ENCODE measurements at regions not wholly inside any gene's neighbourhood (a gene's known extent, or its start where the extent isn't known, plus 50 kb on each side); places are given as distances from the start of the nearest gene placed in this dataset.

- no peak for TF ChIP-seq CTCF (conservative IDR thresholded peaks at IDR 0.05)
- no peak for TF ChIP-seq ZFX (IDR thresholded peaks at IDR 0.05)
- H3K27ac ChIP-seq, result no peak overlapping the region
Measured at GRCh38 chr6:23647045-23647444, 479.0 kb upstream of the NRSN1 start.

GRCh38 chr6:23650676-23651075, 475.3 kb upstream of the NRSN1 start:
- TF ChIP-seq CTCF (conservative IDR thresholded peaks at IDR 0.05) (no peak), ZFX (IDR thresholded peaks at IDR 0.05) (no peak)
- peak overlapping the region; percentile 17; the same call in 1 of the 2 replicates for H3K27ac ChIP-seq

- TF ChIP-seq ZFX (IDR thresholded peaks at IDR 0.05) (no peak), CTCF (conservative IDR thresholded peaks at IDR 0.05) (no peak)
- no peak overlapping the region for H3K27ac ChIP-seq
Measured at GRCh38 chr6:23654745-23655144, 471.3 kb upstream of the NRSN1 start.

- no peak for TF ChIP-seq ZFX (IDR thresholded peaks at IDR 0.05)
- no peak for TF ChIP-seq CTCF (conservative IDR thresholded peaks at IDR 0.05)
- no peak overlapping the region for H3K27ac ChIP-seq
Measured at GRCh38 chr6:23655525-23655924, 470.5 kb upstream of the NRSN1 start.

- TF ChIP-seq ZFX (IDR thresholded peaks at IDR 0.05) (no peak), CTCF (conservative IDR thresholded peaks at IDR 0.05) (no peak)
- no peak overlapping the region for H3K27ac ChIP-seq
Measured at GRCh38 chr6:23656255-23657194, 469.5 kb upstream of the NRSN1 start.

- TF ChIP-seq CTCF (conservative IDR thresholded peaks at IDR 0.05) (peak; percentile 66), ZFX (IDR thresholded peaks at IDR 0.05) (no peak)
- H3K27ac ChIP-seq, result no peak overlapping the region
Measured at GRCh38 chr6:23659125-23659524, 466.9 kb upstream of the NRSN1 start.

GRCh38 chr6:23661549-23661948, 464.5 kb upstream of the NRSN1 start:
- H3K27ac ChIP-seq, result no peak overlapping the region
- no peak for TF ChIP-seq ZFX (IDR thresholded peaks at IDR 0.05)
- no peak for TF ChIP-seq CTCF (conservative IDR thresholded peaks at IDR 0.05)
